Esophagus muscularis mucosa (tissue), 4 donors: ENCODE measurements at regions not wholly inside any gene's neighbourhood (a gene's known extent, or its start where the extent isn't known, plus 50 kb on each side); places are given as distances from the start of the nearest gene placed in this dataset.

Source experiments
- DNase-seq: peaks from one replicate; pipeline ENCODE4 v3.0.0-alpha.2; 2017; ENCODE audit errors: extremely low spot score
- H3K27ac ChIP-seq, 4 donors: fragments of 200-600 bp; sonication (generic); replicated peaks in 1 of 4; 1 replicate in 3 of 4; 2 replicates in 1 of 4; pipeline ENCODE4 v1.5.1; 2016 to 2019; ENCODE audit warnings: mild to moderate bottlenecking in 1 of 4
- H3K27me3 ChIP-seq, 4 donors: fragments of 200-600 bp; sonication (generic); one replicate each; pipeline versions ENCODE4 v1.5.1 to v1.6.0; 2016 to 2019
- H3K36me3 ChIP-seq, 4 donors: fragments of 200-600 bp; sonication (generic); one replicate each; pipeline ENCODE4 v1.5.1; 2016 to 2019
- H3K4me1 ChIP-seq, 4 donors: fragments of 200-600 bp; sonication (generic); one replicate each; pipeline ENCODE4 v1.5.1; 2016 to 2019
- H3K4me3 ChIP-seq, 4 donors: fragments of 200-600 bp; sonication (generic); 1 replicate in 2 of 4; 2 replicates in 2 of 4; pipeline ENCODE4 v1.5.1; 2016 to 2019; ENCODE audit warnings: mild to moderate bottlenecking in 4 of 4, moderate library complexity in 1 of 4
- H3K9me3 ChIP-seq, 4 donors: fragments of 200-600 bp; sonication (generic); 1 replicate in 3 of 4; 2 replicates in 1 of 4; pipeline ENCODE4 v1.5.1; 2016 to 2019
- CTCF ChIP-seq, 3 experiments: fragments of 200-600 bp in 2 of 3; fragments of 450-650 bp in 1 of 3; sonication (generic) in 2 of 3; IDR thresholded peaks; one replicate each; pipeline ENCODE4 v1.5.1; 2017 to 2019; ENCODE audit warnings: antibody characterized with exemption in 3 of 3, mild to moderate bottlenecking in 2 of 3, moderate library complexity in 1 of 3
- EP300 ChIP-seq: sonication (generic); formaldehyde crosslinking; IDR thresholded peaks from one replicate; pipeline ENCODE4 v1.6.1; 2017; ENCODE audit warnings: antibody characterized with exemption
- POLR2A ChIP-seq: fragments of 450-650 bp; IDR thresholded peaks from one replicate; pipeline ENCODE4 v1.6.1; 2017; ENCODE audit warnings: antibody characterized with exemption, moderate library complexity, mild to moderate bottlenecking, low read depth
- POLR2AphosphoS5 ChIP-seq, 2 donors: sonication (generic); formaldehyde crosslinking; IDR thresholded peaks; one replicate each; pipeline ENCODE4 v1.6.1; 2017; ENCODE audit warnings: antibody characterized with exemption in 2 of 2
- WGBS: methylation state at CpG from one replicate; pipeline ENCODE4 v1.1.5; 2018; 5-methylcytosine and 5-hydroxymethylcytosine counted together
- intact Hi-C: fragments of 100-400 bp; cut with DNase I; formaldehyde crosslinking; loops from one replicate; pipeline ENCODE4 v1.15.1; 2023

- no peaks in the 10 kb centered on the region for H3K4me1 ChIP-seq
- WGBS, result 85% methylated on average over 4 of the region's 4 CpGs
Observed at GRCh38 chr12:91613223-91613779, 430.7 kb upstream of the DCN start.

GRCh38 chr12:91610561-91610960, 427.9 kb upstream of the DCN start:
- Histone ChIP-seq H3K9me3 (no peaks in the 10 kb centered on the region), H3K4me3 (no peak overlapping the region), H3K4me1 (peaks cover 0 to 3% (median 0%) of the 10 kb centered on the region in 4 donors), H3K27ac (no peak overlapping the region), H3K27me3 (no peaks in the 10 kb centered on the region), H3K36me3 (no peaks in the 10 kb centered on the region)
- intact Hi-C loops, result no loop called here
- DNase-seq, result no peak
- TF ChIP-seq POLR2A, result no peak
- TF ChIP-seq CTCF (IDR thresholded peaks at IDR 0.05), result no peak
- TF ChIP-seq POLR2AphosphoS5 (IDR thresholded peaks at IDR 0.05), result no peak
- TF ChIP-seq EP300, result no peak
- WGBS, result 97% methylated on average over 3 of the region's 3 CpGs

More at GRCh38 chr12:91613223-91613779, 430.7 kb upstream of the DCN start:
- no peak overlapping the region for H3K27ac ChIP-seq
- no peak for DNase-seq
- no peaks in the 10 kb centered on the region for H3K9me3 ChIP-seq
- no peak for TF ChIP-seq POLR2A
- TF ChIP-seq EP300, result no peak
- TF ChIP-seq POLR2AphosphoS5 (IDR thresholded peaks at IDR 0.05), result no peak
- TF ChIP-seq CTCF (IDR thresholded peaks at IDR 0.05), result no peak
- H3K36me3 ChIP-seq, result no peaks in the 10 kb centered on the region
- H3K27me3 ChIP-seq, result no peaks in the 10 kb centered on the region
- H3K4me3 ChIP-seq, result no peak overlapping the region
- intact Hi-C loops, result no loop called here

- Histone ChIP-seq H3K4me1 (peaks cover 0 to 3% (median 0%) of the 10 kb centered on the region in 4 donors), H3K9me3 (no peaks in the 10 kb centered on the region), H3K27ac (no peak overlapping the region), H3K36me3 (no peaks in the 10 kb centered on the region), H3K27me3 (no peaks in the 10 kb centered on the region), H3K4me3 (no peak overlapping the region)
- no peak for TF ChIP-seq CTCF (IDR thresholded peaks at IDR 0.05)
- TF ChIP-seq POLR2A, result no peak
- no peak for TF ChIP-seq POLR2AphosphoS5 (IDR thresholded peaks at IDR 0.05)
- TF ChIP-seq EP300, result no peak
- no peak for DNase-seq
- WGBS, result 86% methylated on average over 1 of the region's 1 CpG
- intact Hi-C loops, result no loop called here
Observed at GRCh38 chr12:91609283-91609682, 426.7 kb upstream of the DCN start.

GRCh38 chr12:91608542-91608941, 425.9 kb upstream of the DCN start:
- Histone ChIP-seq H3K27ac (no peak overlapping the region), H3K4me3 (no peak overlapping the region), H3K36me3 (no peaks in the 10 kb centered on the region), H3K9me3 (no peaks in the 10 kb centered on the region), H3K4me1 (peaks cover 0 to 5% (median 0%) of the 10 kb centered on the region in 4 donors), H3K27me3 (no peaks in the 10 kb centered on the region)
- no peak for DNase-seq
- intact Hi-C loops, result no loop called here
- TF ChIP-seq EP300 (no peak), POLR2A (no peak), POLR2AphosphoS5 (IDR thresholded peaks at IDR 0.05) (no peak)

- peaks cover 0 to 6% (median 0%) of the 10 kb centered on the region in 4 donors for H3K4me1 ChIP-seq
- intact Hi-C loops, result no loop called here
- H3K36me3 ChIP-seq, result no peaks in the 10 kb centered on the region
- TF ChIP-seq CTCF (IDR thresholded peaks at IDR 0.05), result no peak
- no peaks in the 10 kb centered on the region for H3K9me3 ChIP-seq
- no peak for DNase-seq
- no peak overlapping the region for H3K4me3 ChIP-seq
- H3K27ac ChIP-seq, result no peak overlapping the region
- WGBS, result 79% methylated on average over 3 of the region's 3 CpGs
- no peaks in the 10 kb centered on the region for H3K27me3 ChIP-seq
Observed at GRCh38 chr12:91606662-91607377, 424.2 kb upstream of the DCN start.
